Natural killer cell (primary cell): ENCODE measurements at regions not wholly inside any gene's neighbourhood (a gene's known extent, or its start where the extent isn't known, plus 50 kb on each side); places are given as distances from the start of the nearest gene placed in this dataset.

Experiments used
- ATAC-seq, 3 donors: fragments of 150-1000 bp in 2 of 3; fragments of 200-7000 bp in 1 of 3; cut with Tn5 transposase; 1 replicate in 1 of 3; 2 replicates in 2 of 3; pipeline ENCODE4 v1.10.0; 2021; ENCODE audit warnings: mild to moderate bottlenecking in 2 of 3, moderate library complexity in 2 of 3
- DNase-seq, 2 donors: peaks; one replicate each; pipeline versions ENCODE4 v3.0.0 to v3.0.0-alpha.2; 2013 to 2021; ENCODE audit warnings: mixed read lengths in 1 of 2
- H3K27ac ChIP-seq: one replicate; pipeline ENCODE4 v1.5.1; 2013; ENCODE audit warnings: mild to moderate bottlenecking, low read length
- H3K27me3 ChIP-seq: one replicate; pipeline ENCODE4 v1.6.1; 2013; ENCODE audit warnings: low read length; ENCODE audit not compliant: control insufficient read depth, insufficient read depth
- H3K36me3 ChIP-seq: one replicate; pipeline ENCODE4 v1.6.1; 2013; ENCODE audit warnings: low read length; ENCODE audit not compliant: control insufficient read depth, insufficient read depth
- H3K4me1 ChIP-seq: one replicate; pipeline ENCODE4 v1.6.1; 2013; ENCODE audit warnings: low read length; ENCODE audit not compliant: control insufficient read depth, insufficient read depth
- H3K4me3 ChIP-seq: one replicate; pipeline ENCODE4 v1.5.1; 2013; ENCODE audit warnings: low read length
- H3K9me3 ChIP-seq: one replicate; pipeline ENCODE4 v1.6.1; 2013; ENCODE audit warnings: low read length; ENCODE audit not compliant: control insufficient read depth, insufficient read depth
- H3K27ac Mint-ChIP-seq, 2 donors: one replicate each; pipeline ENCODE4 v1.8.0; 2022; ENCODE audit warnings: mild to moderate bottlenecking in 2 of 2, mixed read lengths in 2 of 2, moderate library complexity in 1 of 2
- H3K27me3 Mint-ChIP-seq, 2 donors: one replicate each; pipeline ENCODE4 v1.8.0; 2022; ENCODE audit warnings: low read depth in 2 of 2, mixed read lengths in 2 of 2
- H3K36me3 Mint-ChIP-seq: one replicate; pipeline ENCODE4 v1.8.0; 2022; ENCODE audit warnings: mixed read lengths
- H3K4me1 Mint-ChIP-seq, 2 donors: one replicate each; pipeline ENCODE4 v1.8.0; 2022; ENCODE audit warnings: mixed read lengths in 2 of 2
- H3K4me3 Mint-ChIP-seq: one replicate; pipeline ENCODE4 v1.8.0; 2022; ENCODE audit warnings: mild to moderate bottlenecking, moderate library complexity, mixed read lengths
- H3K9me3 Mint-ChIP-seq, 2 donors: one replicate each; pipeline ENCODE4 v1.8.0; 2022; ENCODE audit warnings: mixed read lengths in 2 of 2
- CTCF ChIP-seq: fragments of 200-600 bp; IDR thresholded peaks from one replicate; pipeline ENCODE4 v1.8.0; 2022; ENCODE audit warnings: antibody characterized with exemption
- WGBS: methylation state at CpG from one replicate; pipeline ENCODE4 v1.1.7; 2013; ENCODE audit warnings: missing lambda C conversion rate; ENCODE audit not compliant: insufficient coverage; 5-methylcytosine and 5-hydroxymethylcytosine counted together
- intact Hi-C: fragments of 100-400 bp; cut with micrococcal nuclease; formaldehyde crosslinking; loops from one replicate; pipeline ENCODE4 v1.14.2; 2022

- peaks cover 24 to 25% of the 10 kb centered on the region in 2 donors for H3K9me3 Mint-ChIP-seq
- TF ChIP-seq CTCF, result no peak
- no peaks in the 10 kb centered on the region for H3K27me3 ChIP-seq
- ATAC-seq, result no peak
- DNase-seq, result no peak
- no peaks in the 10 kb centered on the region for H3K4me1 Mint-ChIP-seq
- no peaks in the 10 kb centered on the region for H3K27me3 Mint-ChIP-seq
- no peak overlapping the region for H3K4me3 ChIP-seq
- H3K4me3 Mint-ChIP-seq, result no peak overlapping the region
- intact Hi-C loops, result no loop called here
- peaks cover 6% of the 10 kb centered on the region for H3K9me3 ChIP-seq
- no peaks in the 10 kb centered on the region for H3K4me1 ChIP-seq
- peaks cover 35% of the 10 kb centered on the region for H3K36me3 Mint-ChIP-seq
- H3K27ac ChIP-seq, result no peak overlapping the region
- no peak overlapping the region for H3K27ac Mint-ChIP-seq
- no peaks in the 10 kb centered on the region for H3K36me3 ChIP-seq
These were observed 791.7 kb upstream of the AGA start for GRCh38 chr4:178233906-178234305.

GRCh38 chr4:178240891-178241290 is 798.7 kb upstream of the AGA start:
- no peak for TF ChIP-seq CTCF
- WGBS, result 64% methylated on average over 4 of the region's 9 CpGs
- peaks cover 15 to 19% of the 10 kb centered on the region in 2 donors for H3K9me3 Mint-ChIP-seq
- intact Hi-C loops, result no loop called here
- H3K36me3 Mint-ChIP-seq, result peaks cover 2% of the 10 kb centered on the region
- H3K4me1 Mint-ChIP-seq, result no peaks in the 10 kb centered on the region
- Histone ChIP-seq H3K9me3 (peaks cover 27% of the 10 kb centered on the region), H3K27me3 (no peaks in the 10 kb centered on the region), H3K4me3 (no peak overlapping the region), H3K27ac (no peak overlapping the region), H3K4me1 (no peaks in the 10 kb centered on the region), H3K36me3 (no peaks in the 10 kb centered on the region)
- H3K27ac Mint-ChIP-seq, result no peak overlapping the region
- DNase-seq (no peak), ATAC-seq (no peak)
- no peaks in the 10 kb centered on the region for H3K27me3 Mint-ChIP-seq
- H3K4me3 Mint-ChIP-seq, result no peak overlapping the region

- H3K27me3 ChIP-seq, result no peaks in the 10 kb centered on the region
- no peaks in the 10 kb centered on the region for H3K36me3 Mint-ChIP-seq
- H3K36me3 ChIP-seq, result no peaks in the 10 kb centered on the region
- H3K9me3 ChIP-seq, result peaks cover 23% of the 10 kb centered on the region
- no peak for TF ChIP-seq CTCF
- intact Hi-C loops, result no loop called here
- ATAC-seq (no peak), DNase-seq (no peak)
- H3K4me3 ChIP-seq, result no peak overlapping the region
- no peak overlapping the region for H3K4me3 Mint-ChIP-seq
- peaks cover 19 to 22% of the 10 kb centered on the region in 2 donors for H3K9me3 Mint-ChIP-seq
- no peaks in the 10 kb centered on the region for H3K27me3 Mint-ChIP-seq
- no peaks in the 10 kb centered on the region for H3K4me1 Mint-ChIP-seq
- H3K27ac Mint-ChIP-seq, result no peak overlapping the region
- H3K27ac ChIP-seq, result no peak overlapping the region
- 73% methylated on average over 3 of the region's 3 CpGs for WGBS
- no peaks in the 10 kb centered on the region for H3K4me1 ChIP-seq
These were observed 799.4 kb upstream of the AGA start for GRCh38 chr4:178241601-178242118.

GRCh38 chr4:178242655-178243054 is 800.4 kb upstream of the AGA start:
- Mint-ChIP-seq H3K27me3 (no peaks in the 10 kb centered on the region), H3K4me3 (no peak overlapping the region), H3K4me1 (no peaks in the 10 kb centered on the region), H3K9me3 (peaks cover 19 to 22% of the 10 kb centered on the region in 2 donors), H3K27ac (no peak overlapping the region), H3K36me3 (no peaks in the 10 kb centered on the region)
- Histone ChIP-seq H3K27ac (no peak overlapping the region), H3K36me3 (no peaks in the 10 kb centered on the region), H3K27me3 (no peaks in the 10 kb centered on the region), H3K4me3 (no peak overlapping the region), H3K4me1 (no peaks in the 10 kb centered on the region), H3K9me3 (peaks cover 23% of the 10 kb centered on the region)
- ATAC-seq, result no peak
- TF ChIP-seq CTCF, result no peak
- WGBS, result 91% methylated on average over 6 of the region's 6 CpGs
- intact Hi-C loops, result no loop called here
- DNase-seq, result no peak
